ENCODE measurements at regions not wholly inside any gene's neighbourhood (a gene's known extent, or its start where the extent isn't known, plus 50 kb on each side); places are given as distances from the start of the nearest gene placed in this dataset.

DNA sequence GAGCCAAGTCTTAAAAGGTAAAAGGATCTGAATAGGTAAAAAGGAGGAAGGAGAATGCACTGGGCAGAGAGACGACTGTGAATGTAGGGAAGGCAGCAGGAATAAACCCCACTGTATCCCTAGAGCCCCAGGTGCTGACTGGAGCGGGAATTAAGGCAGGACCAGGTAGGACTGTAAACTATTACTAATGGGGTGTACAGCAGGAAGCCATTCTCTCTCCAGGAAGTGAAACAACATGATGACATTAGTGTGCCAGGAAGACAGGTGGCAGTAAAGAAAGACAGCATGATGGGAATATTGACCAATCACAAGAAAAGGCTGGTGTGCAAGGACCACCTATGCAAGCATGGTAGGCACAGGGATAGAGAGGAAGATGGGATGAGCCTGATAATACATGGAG is 433.0 kb downstream of the DNAH5 start:
- Histone ChIP-seq H3K4me1 (ENCODE audit: control extremely low read depth in 1 of 4, control insufficient read depth in 4 of 4, insufficient read depth in 4 of 4, low read length in 3 of 4) (no peaks in the 10 kb centered on the region), H3K9me3 (ENCODE audit: control extremely low read depth in 1 of 5, control insufficient read depth in 4 of 5, insufficient read depth in 2 of 5, low read depth in 1 of 5, low read length in 4 of 5) (no peaks in the 10 kb centered on the region), H3K36me3 (ENCODE audit: control insufficient read depth in 4 of 4, insufficient read depth in 4 of 4, low read length in 3 of 4) (no peaks in the 10 kb centered on the region), H3K4me3 (ENCODE audit: control insufficient read depth in 1 of 7, extremely low read depth in 1 of 7, insufficient read depth in 4 of 7, low read depth in 2 of 7, low read length in 6 of 7) (no peak overlapping the region), H3K27me3 (replicated peaks in 2 of 5; ENCODE audit: control insufficient read depth in 4 of 5, insufficient read depth in 5 of 5, low read length in 4 of 5) (no peaks in the 10 kb centered on the region), H3K27ac (ENCODE audit: insufficient read depth in 1 of 2, low read depth in 1 of 2, low read length in 2 of 2, poor library complexity in 1 of 2, severe bottlenecking in 2 of 2) (no peak overlapping the region)
- ChIA-PET POLR2A (no interaction called here), CTCF (no interaction called here)
- 100% methylated on average over 1 of the region's 2 CpGs for WGBS (ENCODE audit: insufficient coverage)
- DNase-seq: no peak

DNA sequence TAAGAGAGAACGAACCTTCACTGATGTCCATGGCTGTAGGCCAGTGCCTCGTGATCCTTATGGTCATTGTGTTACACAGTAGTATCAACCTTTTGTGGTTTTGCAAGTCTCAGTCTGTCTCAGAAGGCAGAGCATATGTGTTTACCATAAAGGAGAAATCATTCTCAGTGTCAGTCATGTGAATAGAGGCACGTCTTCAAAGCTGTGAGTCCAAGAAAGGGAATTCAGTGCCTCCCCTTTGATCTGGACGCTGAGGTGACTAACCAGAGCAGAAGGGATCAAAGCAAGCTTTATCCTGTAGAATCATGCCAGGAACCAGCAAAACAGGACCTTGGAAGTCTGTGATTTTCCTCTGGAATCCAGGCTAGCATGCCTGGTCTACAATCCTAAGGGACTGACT is 433.9 kb downstream of the DNAH5 start:
- Histone ChIP-seq H3K4me1 (ENCODE audit: control extremely low read depth in 1 of 4, control insufficient read depth in 4 of 4, insufficient read depth in 4 of 4, low read length in 3 of 4) (no peaks in the 10 kb centered on the region), H3K9me3 (ENCODE audit: control extremely low read depth in 1 of 5, control insufficient read depth in 4 of 5, insufficient read depth in 2 of 5, low read depth in 1 of 5, low read length in 4 of 5) (no peaks in the 10 kb centered on the region), H3K27me3 (replicated peaks in 2 of 5; ENCODE audit: control insufficient read depth in 4 of 5, insufficient read depth in 5 of 5, low read length in 4 of 5) (no peaks in the 10 kb centered on the region), H3K27ac (ENCODE audit: insufficient read depth in 1 of 2, low read depth in 1 of 2, low read length in 2 of 2, poor library complexity in 1 of 2, severe bottlenecking in 2 of 2) (no peak overlapping the region), H3K4me3 (ENCODE audit: control insufficient read depth in 1 of 7, extremely low read depth in 1 of 7, insufficient read depth in 4 of 7, low read depth in 2 of 7, low read length in 6 of 7) (no peak overlapping the region), H3K36me3 (ENCODE audit: control insufficient read depth in 4 of 4, insufficient read depth in 4 of 4, low read length in 3 of 4) (no peaks in the 10 kb centered on the region)
- ChIA-PET POLR2A (no interaction called here), CTCF (no interaction called here)
- 73% methylated on average over 4 of the region's 4 CpGs for WGBS (ENCODE audit: insufficient coverage)
- no peak for DNase-seq

DNA sequence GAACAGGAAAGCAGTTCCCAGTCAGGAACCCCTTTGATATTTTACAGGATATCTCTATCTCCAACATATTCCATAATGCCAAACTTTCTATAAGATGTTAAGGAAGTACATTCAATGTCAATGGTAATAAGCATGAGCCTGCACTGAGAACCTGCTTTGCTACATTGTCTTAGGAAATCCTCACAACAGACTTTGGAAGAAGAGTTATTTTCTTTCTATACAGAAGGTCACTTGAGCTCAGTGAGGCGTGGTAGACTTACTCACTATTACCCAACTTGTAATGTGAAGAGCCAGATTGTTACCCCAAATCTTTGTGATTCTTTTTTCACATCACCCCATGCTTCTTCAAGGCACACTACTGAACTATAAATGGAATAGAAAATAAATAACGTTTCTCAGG is 435.9 kb downstream of the DNAH5 start:
- CTCF ChIA-PET: no interaction called here
- no peaks in the 10 kb centered on the region for H3K36me3 ChIP-seq (ENCODE audit: control insufficient read depth in 4 of 4, insufficient read depth in 4 of 4, low read length in 3 of 4)
- H3K9me3 ChIP-seq (ENCODE audit: control extremely low read depth in 1 of 5, control insufficient read depth in 4 of 5, insufficient read depth in 2 of 5, low read depth in 1 of 5, low read length in 4 of 5): no peaks in the 10 kb centered on the region
- no peaks in the 10 kb centered on the region for H3K4me1 ChIP-seq (ENCODE audit: control extremely low read depth in 1 of 4, control insufficient read depth in 4 of 4, insufficient read depth in 4 of 4, low read length in 3 of 4)
- DNase-seq: no peak
- H3K4me3 ChIP-seq (ENCODE audit: control insufficient read depth in 1 of 7, extremely low read depth in 1 of 7, insufficient read depth in 4 of 7, low read depth in 2 of 7, low read length in 6 of 7): no peak overlapping the region
- no CpG with 5 or more reads among the region's 2 CpGs for WGBS (ENCODE audit: insufficient coverage)
- no peak overlapping the region for H3K27ac ChIP-seq (ENCODE audit: insufficient read depth in 1 of 2, low read depth in 1 of 2, low read length in 2 of 2, poor library complexity in 1 of 2, severe bottlenecking in 2 of 2)
- no peaks in the 10 kb centered on the region for H3K27me3 ChIP-seq (replicated peaks in 2 of 5; ENCODE audit: control insufficient read depth in 4 of 5, insufficient read depth in 5 of 5, low read length in 4 of 5)
- POLR2A ChIA-PET: no interaction called here

DNA sequence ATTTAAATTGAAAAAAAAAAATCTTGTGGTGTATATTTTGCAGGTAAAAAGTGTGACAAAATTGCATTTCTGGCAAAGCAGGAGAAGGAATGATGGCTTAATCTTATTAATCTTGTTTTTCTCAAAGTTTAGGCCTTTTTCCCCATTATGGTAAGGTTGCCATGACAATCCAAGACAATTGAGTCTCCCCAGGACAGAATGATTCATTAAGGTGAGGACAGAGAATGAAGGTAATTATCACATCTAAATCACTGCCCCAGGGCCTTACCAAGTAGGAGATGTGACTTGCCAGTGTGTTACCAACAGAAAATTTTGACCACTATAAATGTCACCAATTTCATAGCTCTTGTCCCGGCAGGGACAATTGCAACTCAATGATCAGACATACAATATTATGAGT is 439.2 kb downstream of the DNAH5 start:
- Histone ChIP-seq H3K27ac (ENCODE audit: insufficient read depth in 1 of 2, low read depth in 1 of 2, low read length in 2 of 2, poor library complexity in 1 of 2, severe bottlenecking in 2 of 2) (no peak overlapping the region), H3K27me3 (replicated peaks in 2 of 5; ENCODE audit: control insufficient read depth in 4 of 5, insufficient read depth in 5 of 5, low read length in 4 of 5) (no peaks in the 10 kb centered on the region), H3K4me1 (ENCODE audit: control extremely low read depth in 1 of 4, control insufficient read depth in 4 of 4, insufficient read depth in 4 of 4, low read length in 3 of 4) (no peaks in the 10 kb centered on the region), H3K4me3 (ENCODE audit: control insufficient read depth in 1 of 7, extremely low read depth in 1 of 7, insufficient read depth in 4 of 7, low read depth in 2 of 7, low read length in 6 of 7) (no peak overlapping the region), H3K9me3 (ENCODE audit: control extremely low read depth in 1 of 5, control insufficient read depth in 4 of 5, insufficient read depth in 2 of 5, low read depth in 1 of 5, low read length in 4 of 5) (no peaks in the 10 kb centered on the region), H3K36me3 (ENCODE audit: control insufficient read depth in 4 of 4, insufficient read depth in 4 of 4, low read length in 3 of 4) (no peaks in the 10 kb centered on the region)
- ChIA-PET POLR2A (no interaction called here), CTCF (no interaction called here)
- WGBS (ENCODE audit: insufficient coverage): no CpG with 5 or more reads among the region's 1 CpG
- no peak for DNase-seq

DNA sequence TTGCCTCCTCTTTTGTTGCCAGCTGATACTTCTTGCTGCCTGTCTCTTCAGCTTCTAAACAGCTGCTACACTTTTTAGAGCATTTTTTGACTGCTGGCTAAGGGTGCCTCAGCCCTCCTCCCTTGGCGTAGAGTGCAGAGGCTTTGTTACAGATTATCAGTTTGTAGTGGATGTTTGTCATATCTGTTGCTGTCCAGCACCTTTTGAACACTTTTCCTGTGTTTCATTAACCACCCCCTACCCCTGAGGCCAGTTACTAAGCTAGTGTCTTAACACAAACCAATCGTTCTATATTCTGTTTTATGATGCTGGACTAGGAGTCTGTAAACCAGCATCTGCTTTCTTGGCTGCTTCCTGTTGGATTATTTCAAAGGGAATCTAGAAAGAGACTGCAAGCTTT is 441.5 kb downstream of the DNAH5 start:
- Histone ChIP-seq H3K27ac (ENCODE audit: insufficient read depth in 1 of 2, low read depth in 1 of 2, low read length in 2 of 2, poor library complexity in 1 of 2, severe bottlenecking in 2 of 2) (no peak overlapping the region), H3K27me3 (replicated peaks in 2 of 5; ENCODE audit: control insufficient read depth in 4 of 5, insufficient read depth in 5 of 5, low read length in 4 of 5) (no peaks in the 10 kb centered on the region), H3K4me1 (ENCODE audit: control extremely low read depth in 1 of 4, control insufficient read depth in 4 of 4, insufficient read depth in 4 of 4, low read length in 3 of 4) (no peaks in the 10 kb centered on the region), H3K9me3 (ENCODE audit: control extremely low read depth in 1 of 5, control insufficient read depth in 4 of 5, insufficient read depth in 2 of 5, low read depth in 1 of 5, low read length in 4 of 5) (no peaks in the 10 kb centered on the region), H3K36me3 (ENCODE audit: control insufficient read depth in 4 of 4, insufficient read depth in 4 of 4, low read length in 3 of 4) (no peaks in the 10 kb centered on the region), H3K4me3 (ENCODE audit: control insufficient read depth in 1 of 7, extremely low read depth in 1 of 7, insufficient read depth in 4 of 7, low read depth in 2 of 7, low read length in 6 of 7) (no peak overlapping the region)
- DNase-seq: no peak
- ChIA-PET POLR2A (no interaction called here), CTCF (no interaction called here)
- no CpG with 5 or more reads among the region's 2 CpGs for WGBS (ENCODE audit: insufficient coverage)

DNA sequence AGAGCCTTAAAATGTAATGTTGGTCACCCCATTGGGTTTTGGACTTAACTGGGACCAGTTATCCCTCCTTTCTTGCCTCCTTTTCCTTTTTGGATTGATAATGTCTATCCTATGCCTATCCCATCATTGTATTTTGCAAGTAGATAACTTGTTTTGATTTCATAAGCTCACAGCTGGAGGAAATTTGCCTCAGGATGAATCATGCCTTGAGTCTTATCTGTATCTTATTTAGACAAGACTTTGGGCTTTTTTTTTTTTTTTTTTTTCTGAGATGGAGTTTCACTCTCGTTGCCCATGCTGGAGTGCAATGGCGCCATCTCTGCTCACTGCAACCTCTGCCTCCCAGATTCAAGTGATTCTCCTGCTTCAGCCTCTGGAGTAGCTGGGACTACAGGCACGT is 443.3 kb downstream of the DNAH5 start:
- 67% methylated on average over 1 of the region's 3 CpGs for WGBS (ENCODE audit: insufficient coverage)
- ChIA-PET POLR2A (no interaction called here), CTCF (no interaction called here)
- no peak for DNase-seq
- no peak overlapping the region for H3K4me3 ChIP-seq (ENCODE audit: control insufficient read depth in 1 of 7, extremely low read depth in 1 of 7, insufficient read depth in 4 of 7, low read depth in 2 of 7, low read length in 6 of 7)
- H3K27ac ChIP-seq (ENCODE audit: insufficient read depth in 1 of 2, low read depth in 1 of 2, low read length in 2 of 2, poor library complexity in 1 of 2, severe bottlenecking in 2 of 2): no peak overlapping the region
- no peaks in the 10 kb centered on the region for H3K4me1 ChIP-seq (ENCODE audit: control extremely low read depth in 1 of 4, control insufficient read depth in 4 of 4, insufficient read depth in 4 of 4, low read length in 3 of 4)
- no peaks in the 10 kb centered on the region for H3K9me3 ChIP-seq (ENCODE audit: control extremely low read depth in 1 of 5, control insufficient read depth in 4 of 5, insufficient read depth in 2 of 5, low read depth in 1 of 5, low read length in 4 of 5)
- H3K36me3 ChIP-seq (ENCODE audit: control insufficient read depth in 4 of 4, insufficient read depth in 4 of 4, low read length in 3 of 4): no peaks in the 10 kb centered on the region
- H3K27me3 ChIP-seq (replicated peaks in 2 of 5; ENCODE audit: control insufficient read depth in 4 of 5, insufficient read depth in 5 of 5, low read length in 4 of 5): no peaks in the 10 kb centered on the region

DNA sequence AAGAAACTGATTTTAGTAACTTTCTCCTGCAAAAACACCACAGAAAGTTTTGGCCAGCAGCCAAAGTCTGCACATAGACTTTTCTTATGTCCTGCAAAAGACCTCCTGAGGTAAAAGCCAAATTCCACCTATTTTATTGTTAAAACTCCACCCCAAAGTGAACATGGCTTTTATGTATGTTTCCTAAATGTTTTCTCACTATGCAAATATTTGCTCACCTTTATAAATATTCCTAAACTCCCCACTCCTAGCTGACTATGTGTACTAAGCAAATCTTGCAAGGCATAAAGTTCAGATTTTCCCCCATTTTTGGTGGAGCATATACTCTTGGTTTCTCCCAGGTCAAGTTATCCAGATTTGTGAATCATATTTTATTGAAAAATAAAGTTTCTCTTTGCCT is 446.2 kb downstream of the DNAH5 start:
- no peaks in the 10 kb centered on the region for H3K9me3 ChIP-seq (ENCODE audit: control extremely low read depth in 1 of 5, control insufficient read depth in 4 of 5, insufficient read depth in 2 of 5, low read depth in 1 of 5, low read length in 4 of 5)
- no peak overlapping the region for H3K27ac ChIP-seq (ENCODE audit: insufficient read depth in 1 of 2, low read depth in 1 of 2, low read length in 2 of 2, poor library complexity in 1 of 2, severe bottlenecking in 2 of 2)
- no peaks in the 10 kb centered on the region for H3K27me3 ChIP-seq (replicated peaks in 2 of 5; ENCODE audit: control insufficient read depth in 4 of 5, insufficient read depth in 5 of 5, low read length in 4 of 5)
- no peak for DNase-seq
- H3K36me3 ChIP-seq (ENCODE audit: control insufficient read depth in 4 of 4, insufficient read depth in 4 of 4, low read length in 3 of 4): no peaks in the 10 kb centered on the region
- ChIA-PET POLR2A (no interaction called here), CTCF (no interaction called here)
- H3K4me3 ChIP-seq (ENCODE audit: control insufficient read depth in 1 of 7, extremely low read depth in 1 of 7, insufficient read depth in 4 of 7, low read depth in 2 of 7, low read length in 6 of 7): no peak overlapping the region
- no peaks in the 10 kb centered on the region for H3K4me1 ChIP-seq (ENCODE audit: control extremely low read depth in 1 of 4, control insufficient read depth in 4 of 4, insufficient read depth in 4 of 4, low read length in 3 of 4)

All from common myeloid progenitor, CD34-positive (primary cell).